GM19025 (cell line): ENCODE measurements at regions not wholly inside any gene's neighbourhood (a gene's known extent, or its start where the extent isn't known, plus 50 kb on each side); places are given as distances from the start of the nearest gene placed in this dataset.
A peak's percentile ranks its signal among the peaks of the same experiment; 100 is the strongest.

Experiments
- ATAC-seq: cut with Tn5 transposase; IDR thresholded peaks from one replicate; pipeline ENCODE4 v1.9.1; 2021; ENCODE audit warnings: mild to moderate bottlenecking, low read depth, moderate library complexity; ENCODE audit not compliant: unreplicated experiment

GRCh38 chr13:78997902-78998629 is 339.1 kb upstream of the OBI1 start:
- ATAC-seq, result no peak

GRCh38 chr13:78993792-78994191 is 334.8 kb upstream of the OBI1 start:
- ATAC-seq, result no peak

- ATAC-seq, result no peak
Measured at GRCh38 chr13:78981913-78982312, 323.0 kb upstream of the OBI1 start.

DNA sequence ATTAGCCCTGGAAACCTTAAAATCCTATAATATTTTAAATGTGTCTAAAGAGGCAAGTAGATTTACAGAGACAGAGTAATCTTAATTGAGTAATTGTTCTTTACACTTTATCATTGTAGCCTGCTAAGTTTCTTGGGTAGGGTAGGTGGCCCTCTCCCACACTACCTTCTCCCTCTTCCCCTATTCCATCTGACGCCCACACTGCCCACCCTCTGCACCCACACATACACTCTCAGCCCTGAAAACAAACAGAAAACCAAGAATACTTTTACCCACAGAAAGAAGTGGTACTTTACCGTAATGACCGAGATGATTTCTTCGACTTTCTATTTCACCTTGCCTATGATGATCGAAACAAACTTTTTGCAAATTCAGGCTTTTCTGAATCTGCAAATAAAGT is 320.4 kb upstream of the OBI1 start:
- ATAC-seq, result no peak

- peak; percentile 93 for ATAC-seq
Measured at GRCh38 chr13:78978381-78978998, 319.5 kb upstream of the OBI1 start.

DNA sequence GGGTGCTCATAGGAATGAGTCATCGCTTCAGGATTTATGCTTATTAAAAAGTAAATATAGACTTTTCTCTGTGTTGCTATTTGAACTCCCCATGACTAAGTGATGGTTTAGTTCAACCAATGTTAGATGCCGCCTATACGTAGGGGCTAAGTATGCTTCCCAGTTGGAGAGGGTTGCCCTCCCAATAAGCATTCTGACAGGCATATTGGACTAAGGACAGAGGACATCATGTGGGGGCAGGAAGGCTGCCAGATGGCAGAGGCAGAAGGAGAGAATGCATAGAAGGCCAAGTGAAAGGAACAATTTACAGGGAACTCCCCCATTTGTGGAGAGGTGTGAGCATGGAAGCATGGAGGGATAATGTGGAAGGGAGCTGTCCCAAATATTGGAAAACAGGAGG is 318.4 kb upstream of the OBI1 start:
- ATAC-seq, result no peak

DNA sequence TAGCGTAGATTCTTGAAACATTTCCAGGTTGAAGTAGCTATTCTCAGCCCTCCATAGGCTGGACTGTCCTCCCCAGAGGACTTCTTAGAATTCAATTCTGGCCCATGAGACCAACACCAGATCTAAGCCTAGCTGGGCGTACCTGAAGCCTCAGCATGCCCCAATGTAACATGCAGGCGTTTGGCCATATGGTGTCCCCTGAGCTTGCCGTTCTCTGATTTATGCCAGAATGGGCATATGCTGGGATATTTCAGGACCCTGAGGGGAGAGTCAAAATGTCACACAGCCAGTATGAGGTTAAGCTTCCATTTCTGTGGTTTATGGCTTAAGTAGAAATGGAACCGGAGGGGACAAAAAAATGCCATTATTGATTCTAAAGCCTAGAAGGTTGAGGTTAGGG is 317.7 kb upstream of the OBI1 start:
- ATAC-seq, result no peak

DNA sequence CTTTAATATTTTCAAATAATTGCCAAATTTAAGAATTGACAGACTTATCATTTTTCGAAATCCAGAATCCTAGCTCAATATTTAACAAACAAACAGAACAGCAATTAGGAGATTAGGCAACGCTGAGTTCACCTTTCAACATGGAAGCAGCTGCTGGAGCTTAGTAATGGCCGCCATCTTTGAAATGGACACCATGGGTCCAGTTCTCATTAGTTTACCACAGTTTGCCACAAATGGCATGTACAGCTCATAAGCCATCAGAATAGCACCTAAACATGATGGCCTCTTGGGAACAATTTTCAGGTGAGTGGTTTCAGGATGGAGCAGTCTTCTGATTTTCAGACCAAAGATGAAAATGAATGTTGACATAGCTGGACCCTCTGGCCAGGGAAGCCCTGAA is 313.6 kb upstream of the OBI1 start:
- ATAC-seq, result no peak

DNA sequence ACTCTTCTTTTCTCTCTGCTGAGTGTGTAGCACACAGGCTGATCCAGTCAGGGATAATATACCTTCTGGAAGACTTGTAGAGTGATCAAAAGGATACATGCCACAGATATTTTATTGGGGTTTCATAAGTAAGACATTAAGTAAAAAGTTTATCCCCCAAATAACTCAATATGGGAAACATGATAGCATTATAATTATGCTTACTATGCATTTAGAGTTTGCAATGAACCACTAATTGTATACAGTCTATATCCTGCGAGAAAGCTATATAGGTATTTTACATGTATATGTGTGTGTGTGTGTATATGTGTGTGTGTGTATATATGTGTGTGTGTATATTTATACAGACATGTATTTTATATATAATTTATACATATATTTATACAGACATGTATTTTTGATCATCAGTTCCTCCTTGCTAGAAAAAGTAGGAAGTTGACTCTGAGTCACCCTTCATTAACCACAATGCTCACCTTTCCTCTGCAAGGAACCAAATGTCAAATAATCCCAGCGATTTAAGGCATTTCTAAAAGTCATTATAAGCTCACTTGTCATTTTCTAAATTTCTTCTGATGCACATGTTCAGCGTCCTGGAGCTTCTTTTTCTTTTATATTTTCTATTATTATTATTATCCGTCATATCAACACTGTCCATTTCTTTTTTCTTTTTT is 312.5 kb upstream of the OBI1 start:
- ATAC-seq, result no peak

- no peak for ATAC-seq
Measured at GRCh38 chr13:78960881-78961280, 301.9 kb upstream of the OBI1 start.

- no peak for ATAC-seq
Measured at GRCh38 chr13:78958006-78958405, 299.1 kb upstream of the OBI1 start.

DNA sequence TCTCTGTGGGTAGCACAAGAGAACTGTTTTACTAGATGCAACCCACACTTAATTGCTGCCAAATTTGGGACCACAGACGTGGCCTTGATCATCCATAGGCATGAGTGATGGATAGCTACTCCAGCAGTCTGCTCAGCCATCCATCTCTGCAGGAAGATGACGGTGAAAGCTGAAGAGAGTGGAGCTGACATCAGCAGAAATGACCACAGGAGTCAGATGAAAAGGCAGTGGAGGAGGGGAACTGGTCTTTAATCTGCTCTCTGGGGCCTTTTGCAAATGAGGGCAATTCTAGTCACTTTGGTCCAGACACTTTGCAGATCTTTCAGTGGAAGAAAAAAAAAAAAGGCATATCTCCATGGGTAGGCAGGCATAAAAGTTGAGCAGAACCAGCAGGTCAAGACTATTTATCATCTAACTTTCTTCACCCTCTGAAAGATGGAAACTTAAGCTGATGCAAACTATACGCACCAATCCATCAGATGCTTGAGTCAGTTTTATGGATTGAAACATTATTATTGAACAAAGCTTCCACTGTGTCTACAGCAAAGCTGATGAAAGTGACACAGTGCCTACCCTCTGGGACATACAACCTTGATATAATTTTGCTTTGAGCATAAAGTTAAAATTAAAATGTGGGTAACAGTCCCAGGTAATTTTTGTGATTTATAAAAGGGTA is 281.6 kb upstream of the OBI1 start:
- ATAC-seq, result no peak

DNA sequence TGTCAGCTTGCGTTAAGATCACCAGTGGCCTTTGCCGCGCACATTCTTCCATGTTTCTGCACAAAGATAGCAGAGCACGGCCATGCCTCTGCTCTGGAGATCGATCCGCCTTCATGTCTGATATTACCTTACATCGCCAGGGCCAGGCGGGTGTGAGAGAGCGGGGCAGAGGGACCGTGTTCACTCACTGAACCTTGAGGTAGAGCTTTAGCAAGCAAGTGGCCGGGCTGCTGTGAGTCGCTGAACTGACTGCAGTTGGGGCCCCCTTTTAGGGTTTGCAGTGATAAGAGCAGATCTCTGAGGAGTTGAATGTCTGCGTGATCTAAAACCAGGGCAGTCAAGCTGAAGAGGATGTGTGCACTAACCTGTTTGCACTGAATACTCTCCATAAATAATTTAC is 275.4 kb upstream of the OBI1 start:
- no peak for ATAC-seq

DNA sequence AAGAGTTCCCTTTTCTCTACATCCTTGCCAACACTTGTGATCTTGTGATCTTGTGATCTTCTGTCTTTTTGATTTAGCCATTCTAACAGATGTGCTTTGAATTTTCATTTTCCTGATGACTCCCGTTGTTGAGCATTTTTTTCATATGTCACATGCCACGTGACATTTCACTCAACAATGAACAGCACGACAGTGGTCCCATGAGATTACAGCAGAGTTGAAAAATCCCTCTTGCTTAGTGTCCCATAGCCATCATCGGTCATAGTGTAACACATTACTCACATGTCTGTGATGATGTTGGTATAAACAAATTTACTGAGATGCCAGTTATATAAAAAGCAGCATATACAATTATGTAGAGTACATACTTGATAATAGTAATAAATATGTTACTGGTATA is 256.1 kb upstream of the OBI1 start:
- no peak for ATAC-seq

GRCh38 chr13:78913656-78914055 is 254.7 kb upstream of the OBI1 start:
- ATAC-seq, result no peak

DNA sequence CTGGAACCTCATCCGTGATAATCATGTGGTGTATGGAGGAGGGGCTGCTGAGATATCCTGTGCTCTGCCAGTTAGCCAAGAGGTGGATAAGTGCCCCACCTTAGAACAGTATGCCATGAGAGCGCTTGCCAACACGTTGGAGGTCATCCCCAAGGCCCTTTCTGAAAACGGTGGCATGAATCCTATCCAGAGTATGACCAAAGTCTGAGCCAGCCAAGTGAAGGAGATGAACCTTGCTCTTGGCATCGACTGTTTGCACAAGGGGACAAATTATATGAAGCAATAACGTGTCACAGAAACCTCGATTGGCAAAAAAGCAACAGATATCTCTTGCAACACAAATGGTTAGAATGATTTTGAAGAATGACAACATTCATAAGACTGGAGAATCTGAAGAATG is 251.2 kb upstream of the OBI1 start:
- no peak for ATAC-seq

- no peak for ATAC-seq
Measured at GRCh38 chr13:78909276-78909675, 250.3 kb upstream of the OBI1 start.

GRCh38 chr13:78907006-78907405 is 248.1 kb upstream of the OBI1 start:
- no peak for ATAC-seq

DNA sequence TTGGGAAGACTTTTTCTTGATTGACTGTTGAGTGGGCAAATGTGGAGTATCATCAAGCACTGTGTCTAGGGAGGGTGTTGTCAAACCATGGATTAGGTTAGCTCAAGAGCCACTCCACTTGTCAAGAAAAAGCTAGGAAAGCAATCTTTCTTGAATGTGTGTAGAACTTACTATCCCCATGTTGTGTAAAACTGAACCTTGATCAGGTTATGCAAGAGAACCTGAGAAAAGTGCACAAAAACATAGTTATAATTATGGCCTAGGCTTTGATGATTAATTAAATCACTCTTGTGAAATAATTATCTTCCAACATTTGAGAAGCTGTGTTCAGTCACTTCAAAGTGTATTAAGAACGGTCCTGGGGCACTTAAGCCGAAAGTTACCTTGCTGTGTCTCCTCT is 238.2 kb upstream of the OBI1 start:
- no peak for ATAC-seq

GRCh38 chr13:78884571-78884970 is 225.6 kb upstream of the OBI1 start:
- no peak for ATAC-seq

GRCh38 chr13:78881751-78882150 is 222.8 kb upstream of the OBI1 start:
- ATAC-seq, result no peak
